SW480 (cell line): ENCODE measurements at regions not wholly inside any gene's neighbourhood (a gene's known extent, or its start where the extent isn't known, plus 50 kb on each side); places are given as distances from the start of the nearest gene placed in this dataset.
"Not testable (repeated sequence)": the region's sequence is repeated elsewhere in the genome, so short reads cannot be mapped to it uniquely, and the experiment has no call there.

ENCODE experiments used
- DNase-seq: peaks from one replicate; pipeline ENCODE4 v3.0.0-alpha.2; 2016; ENCODE audit warnings: low spot score

- no peak for DNase-seq
These were observed 93.1 kb upstream of the TBCA start for GRCh38 chr5:77869116-77869798.

GRCh38 chr5:77867914-77868313, 91.8 kb upstream of the TBCA start:
- DNase-seq: no peak

DNA sequence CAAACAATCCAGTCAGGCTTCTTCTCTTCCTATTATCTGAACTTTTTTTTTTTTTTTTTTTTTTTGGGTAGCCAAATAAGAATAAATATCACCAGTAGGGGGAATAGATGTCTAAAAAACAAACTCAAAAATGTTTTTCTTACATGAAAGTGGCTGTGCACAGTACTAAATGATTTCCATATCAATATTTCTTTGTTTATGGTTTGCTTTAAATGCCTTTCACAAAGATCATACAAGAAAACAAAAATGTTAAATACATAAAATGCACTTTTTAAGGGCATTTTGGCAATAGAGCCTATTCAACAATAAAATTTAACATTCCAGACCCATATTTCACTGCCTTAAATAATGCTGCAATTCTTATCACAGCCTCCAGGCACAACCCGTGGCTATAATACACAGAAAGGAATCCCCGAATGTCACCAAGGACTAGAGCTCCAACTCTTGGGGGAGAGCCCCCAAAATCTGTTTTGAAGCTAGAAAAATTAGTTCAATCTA, 91.1 kb upstream of the TBCA start:
- DNase-seq: no peak

- no peak for DNase-seq
These were observed 90.1 kb upstream of the TBCA start for GRCh38 chr5:77866198-77866597.

DNA sequence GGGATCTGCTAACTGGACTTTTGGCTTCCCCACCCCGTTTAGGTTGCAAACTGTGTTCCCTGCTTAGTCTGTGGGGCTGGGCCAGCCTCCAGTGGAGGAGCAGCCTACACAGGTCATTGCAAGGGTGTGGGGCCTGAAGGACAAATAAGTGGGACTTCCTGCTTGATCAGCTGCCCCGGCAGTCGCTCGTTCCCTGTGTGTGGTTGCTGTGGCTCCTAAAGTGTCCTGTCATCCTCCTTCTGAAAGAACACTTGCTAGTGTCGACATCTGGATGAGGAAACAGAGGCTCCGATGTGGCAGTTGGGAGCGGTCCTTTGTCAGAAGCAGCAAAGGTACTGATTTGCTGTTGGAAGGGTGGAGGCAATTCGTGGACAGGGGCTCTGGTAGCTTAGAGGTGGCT, 88.9 kb upstream of the TBCA start:
- DNase-seq: no peak

DNA sequence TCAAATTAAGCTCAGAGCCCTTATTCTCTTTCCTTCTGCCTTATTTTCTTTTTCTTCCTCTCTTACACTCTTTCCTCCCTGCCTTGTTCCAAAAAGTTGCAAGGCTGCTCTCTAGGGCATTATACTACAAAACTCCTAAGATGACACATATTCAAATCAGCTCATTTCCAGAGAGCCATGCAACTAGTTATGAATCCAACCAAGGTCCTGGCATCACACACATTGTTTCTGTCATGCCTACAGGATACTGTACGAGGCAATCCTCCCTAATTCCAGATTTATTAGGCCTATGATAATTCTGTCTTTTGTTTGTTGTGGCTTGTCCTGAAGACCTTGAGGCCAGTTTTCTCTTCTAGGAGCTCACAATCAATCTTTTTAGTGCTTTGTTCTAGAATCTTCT, 87.0 kb upstream of the TBCA start:
- DNase-seq: no peak

GRCh38 chr5:77861576-77861975, 85.4 kb upstream of the TBCA start:
- DNase-seq: no peak

GRCh38 chr5:77859306-77859705, 83.2 kb upstream of the TBCA start:
- DNase-seq: no peak

DNA sequence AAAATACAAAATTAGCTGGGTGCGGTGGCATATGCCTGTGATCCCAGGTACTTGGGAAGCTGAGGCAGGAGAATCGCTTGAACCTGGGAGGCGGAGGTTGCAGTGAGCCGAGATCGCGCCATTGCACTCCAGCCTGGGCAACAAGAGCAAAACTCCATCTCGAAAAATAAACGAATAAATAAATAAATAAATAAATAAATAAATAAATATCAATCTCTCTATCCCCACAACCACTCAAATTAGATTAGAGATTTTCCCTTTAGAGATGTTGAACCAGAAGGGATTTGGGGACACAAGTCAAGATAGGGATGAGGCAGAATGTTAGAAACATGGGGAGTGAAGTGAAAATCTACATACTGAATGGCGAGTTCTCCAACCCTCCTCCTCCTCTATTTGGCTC, 82.5 kb upstream of the TBCA start:
- not testable (repeated sequence) for DNase-seq

DNA sequence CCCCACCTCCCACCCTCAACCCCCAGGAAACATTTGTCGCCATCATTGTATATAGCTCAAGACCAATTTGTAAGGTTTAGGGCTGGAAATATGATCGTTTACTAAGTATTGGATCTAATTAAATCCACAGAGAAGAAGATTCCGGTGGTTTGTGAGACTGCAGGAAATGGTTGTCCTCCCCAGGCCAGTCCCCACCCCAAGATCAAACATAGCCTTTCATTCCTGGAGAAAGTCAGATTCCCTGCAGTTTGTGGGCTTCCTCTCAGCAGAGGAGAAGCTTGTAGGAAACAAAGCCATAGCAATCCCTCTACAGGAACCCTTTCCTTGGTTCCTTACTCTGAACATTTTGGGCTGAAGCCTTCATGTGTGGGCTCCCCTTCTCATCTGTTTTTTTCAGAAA, 79.2 kb upstream of the TBCA start:
- no peak for DNase-seq

DNA sequence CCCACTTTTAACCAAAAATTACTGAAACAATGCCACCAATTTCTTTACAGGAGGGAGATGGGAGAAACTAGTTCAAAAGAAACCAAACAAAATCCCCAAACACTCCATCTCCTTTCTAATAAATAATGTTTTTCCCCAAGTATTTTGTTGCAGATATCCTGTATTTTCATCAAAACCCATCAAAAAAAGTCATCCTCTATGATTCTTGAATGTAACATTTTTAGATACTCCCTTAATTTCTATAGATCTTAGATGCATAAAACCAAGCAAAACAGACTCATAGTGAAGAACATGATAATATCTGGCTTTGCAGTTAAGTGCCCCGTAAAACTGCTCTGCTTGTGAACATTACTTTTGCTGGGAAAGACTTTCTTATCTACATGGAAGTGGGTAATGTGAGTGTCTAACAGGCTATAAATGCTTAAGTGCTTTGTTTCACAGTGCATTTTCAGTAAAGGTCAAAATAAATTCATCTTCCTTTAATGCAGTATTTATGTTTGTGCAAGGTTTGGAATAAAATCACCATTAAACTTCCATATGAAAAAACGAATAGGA, 77.3 kb upstream of the TBCA start:
- DNase-seq: no peak

GRCh38 chr5:77852514-77853352, 76.6 kb upstream of the TBCA start:
- no peak for DNase-seq

- no peak for DNase-seq
These were observed 76.0 kb upstream of the TBCA start for GRCh38 chr5:77852068-77852513.

DNA sequence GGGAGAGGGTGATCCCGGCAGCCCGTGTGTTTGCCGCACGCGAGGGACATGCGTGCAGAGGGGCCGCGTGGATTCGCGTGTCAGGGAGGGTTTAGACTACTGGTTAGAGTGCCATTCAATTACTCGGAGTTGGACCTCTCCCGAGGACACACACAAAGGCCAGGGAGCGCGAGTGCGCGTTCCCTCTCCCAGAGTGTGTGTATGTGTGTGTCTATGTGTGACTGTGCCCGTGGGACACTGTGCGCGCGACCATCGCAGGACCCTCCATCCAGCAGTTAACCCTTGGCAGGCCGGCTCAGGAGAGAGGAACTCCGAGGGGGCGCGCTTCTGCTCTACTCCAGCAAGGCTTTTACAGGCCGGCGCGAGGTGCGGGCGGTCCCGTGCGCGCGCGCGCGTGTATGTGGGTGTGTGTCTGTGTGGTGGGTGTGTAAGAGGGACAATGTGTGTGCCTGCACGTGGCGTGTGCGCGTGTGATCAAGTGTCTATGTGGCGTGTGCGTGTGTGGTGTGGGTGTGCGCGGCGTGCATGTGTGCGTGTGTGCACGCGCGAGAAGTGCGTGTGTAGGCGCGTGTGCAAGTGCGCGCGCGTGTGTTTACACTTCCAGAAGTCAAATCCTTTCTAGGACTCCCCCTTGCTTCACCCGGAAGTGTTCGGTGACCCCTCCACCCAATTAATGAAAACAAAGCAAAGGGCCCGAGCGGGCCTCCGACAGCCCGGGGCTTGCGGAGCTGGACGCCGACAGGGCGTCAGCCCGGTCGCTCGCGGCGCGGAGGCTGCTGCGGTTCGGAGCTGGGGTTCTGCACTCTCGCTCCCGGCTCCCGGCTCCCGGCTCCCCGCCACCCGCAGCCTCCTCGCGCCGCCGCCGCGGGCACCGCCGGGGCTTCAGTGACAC, 75.3 kb upstream of the TBCA start:
- DNase-seq: no peak

GRCh38 chr5:77850536-77851175, 74.5 kb upstream of the TBCA start:
- no peak for DNase-seq

- DNase-seq: no peak
These were observed 73.3 kb upstream of the TBCA start for GRCh38 chr5:77849308-77849900.

GRCh38 chr5:77847814-77848290, 71.7 kb upstream of the TBCA start:
- DNase-seq: no peak

DNA sequence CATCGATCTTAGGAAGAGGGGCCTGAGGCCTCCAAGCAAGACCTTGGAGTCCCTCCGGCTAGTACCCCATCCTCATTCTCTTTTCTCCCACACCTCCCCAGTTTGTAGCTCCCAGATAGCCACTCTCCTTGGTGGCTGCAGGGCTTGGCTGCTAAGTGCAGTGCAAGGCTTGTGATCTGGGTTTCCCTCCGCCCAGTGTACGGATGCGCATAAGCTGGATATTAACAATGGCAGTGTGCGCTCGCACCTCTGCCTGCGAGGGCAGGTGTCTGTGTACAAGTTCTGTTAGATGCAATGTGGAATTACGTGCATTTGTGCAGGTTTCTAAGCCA, 71.0 kb upstream of the TBCA start:
- no peak for DNase-seq

- DNase-seq: no peak
These were observed 70.4 kb upstream of the TBCA start for GRCh38 chr5:77846422-77847128.

DNA sequence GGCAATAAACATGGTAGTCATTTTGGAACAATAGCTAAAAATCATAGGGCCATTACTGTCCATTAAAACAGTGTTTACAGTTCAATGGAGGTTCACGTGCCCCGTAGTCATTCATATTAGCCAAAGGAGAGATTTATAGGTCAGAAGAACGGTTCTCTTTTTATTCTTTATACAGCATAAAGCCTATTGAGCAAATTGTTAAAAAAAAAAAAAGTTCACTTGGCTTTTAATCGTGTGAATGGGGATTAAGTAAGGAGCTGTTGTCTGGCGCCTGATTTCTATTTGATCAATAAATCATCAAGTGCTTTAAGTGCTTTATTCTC, 69.1 kb upstream of the TBCA start:
- no peak for DNase-seq
